22Rv1 (cell line): ENCODE measurements at regions not wholly inside any gene's neighbourhood (a gene's known extent, or its start where the extent isn't known, plus 50 kb on each side); places are given as distances from the start of the nearest gene placed in this dataset.

Source experiments
- ZFX ChIP-seq: fragments of 450-650 bp; IDR thresholded peaks from 2 replicates; pipeline ENCODE4 v1.6.1; 2017; ENCODE audit warnings: antibody characterized with exemption, borderline replicate concordance
- TF ChIP-seq, protein P1 (sequence below): fragments of 450-650 bp; IDR thresholded peaks from 2 replicates; pipeline ENCODE4 v1.5.1; 2017; ENCODE audit warnings: mild to moderate bottlenecking

DNA sequence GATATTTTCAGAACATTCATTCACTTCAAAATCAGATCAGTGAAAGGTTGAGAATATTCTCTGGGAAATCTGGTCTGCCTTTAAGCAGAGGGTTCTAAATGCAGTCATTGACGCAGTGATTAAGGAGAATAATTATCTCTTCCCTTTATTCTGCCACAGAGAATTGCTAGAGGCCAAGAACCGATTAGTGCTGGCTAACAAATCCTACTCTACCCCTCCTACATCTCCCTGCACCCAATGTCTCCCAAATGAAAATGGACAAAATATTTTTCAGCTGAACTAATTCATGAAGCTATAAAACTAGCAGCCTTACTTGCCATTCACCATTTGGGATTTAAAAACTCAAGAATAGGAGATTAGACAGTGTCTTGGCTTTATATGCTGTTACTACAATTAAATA is 185.5 kb upstream of the SOX9 start:
- TF ChIP-seq, protein P1, sequence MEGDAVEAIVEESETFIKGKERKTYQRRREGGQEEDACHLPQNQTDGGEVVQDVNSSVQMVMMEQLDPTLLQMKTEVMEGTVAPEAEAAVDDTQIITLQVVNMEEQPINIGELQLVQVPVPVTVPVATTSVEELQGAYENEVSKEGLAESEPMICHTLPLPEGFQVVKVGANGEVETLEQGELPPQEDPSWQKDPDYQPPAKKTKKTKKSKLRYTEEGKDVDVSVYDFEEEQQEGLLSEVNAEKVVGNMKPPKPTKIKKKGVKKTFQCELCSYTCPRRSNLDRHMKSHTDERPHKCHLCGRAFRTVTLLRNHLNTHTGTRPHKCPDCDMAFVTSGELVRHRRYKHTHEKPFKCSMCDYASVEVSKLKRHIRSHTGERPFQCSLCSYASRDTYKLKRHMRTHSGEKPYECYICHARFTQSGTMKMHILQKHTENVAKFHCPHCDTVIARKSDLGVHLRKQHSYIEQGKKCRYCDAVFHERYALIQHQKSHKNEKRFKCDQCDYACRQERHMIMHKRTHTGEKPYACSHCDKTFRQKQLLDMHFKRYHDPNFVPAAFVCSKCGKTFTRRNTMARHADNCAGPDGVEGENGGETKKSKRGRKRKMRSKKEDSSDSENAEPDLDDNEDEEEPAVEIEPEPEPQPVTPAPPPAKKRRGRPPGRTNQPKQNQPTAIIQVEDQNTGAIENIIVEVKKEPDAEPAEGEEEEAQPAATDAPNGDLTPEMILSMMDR: no peak
- TF ChIP-seq ZFX: no peak
